NCI-H1105 (cell line): ENCODE measurements at regions not wholly inside any gene's neighbourhood (a gene's known extent, or its start where the extent isn't known, plus 50 kb on each side); places are given as distances from the start of the nearest gene placed in this dataset.
"Not testable (repeated sequence)": the region's sequence is repeated elsewhere in the genome, so short reads cannot be mapped to it uniquely, and the experiment has no call there.

Experiments used
- DNase-seq: peaks from one replicate; lab custom pipeline; 2025; lab: John Stamatoyannopoulos, UW

DNA sequence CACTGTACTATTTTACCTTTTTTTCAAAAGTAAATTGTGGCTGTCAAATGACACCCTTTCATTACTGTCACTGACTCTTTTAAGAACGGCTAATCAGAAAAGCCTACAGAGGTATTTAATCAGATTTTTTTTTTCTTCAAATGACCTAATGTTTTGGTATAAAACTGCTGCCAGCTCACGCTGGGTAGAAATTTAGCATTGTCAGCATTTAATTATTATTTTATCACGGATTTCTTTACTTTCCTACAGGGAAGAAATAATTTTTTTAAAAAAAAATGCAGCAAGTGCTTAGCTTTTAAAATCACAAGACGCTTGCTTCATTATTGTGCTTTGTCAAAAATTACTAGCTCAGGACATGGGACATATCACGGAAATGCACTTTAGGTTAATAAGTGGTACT lies 149.1 kb upstream of the FOXN3 start:
- no peak for DNase-seq

DNA sequence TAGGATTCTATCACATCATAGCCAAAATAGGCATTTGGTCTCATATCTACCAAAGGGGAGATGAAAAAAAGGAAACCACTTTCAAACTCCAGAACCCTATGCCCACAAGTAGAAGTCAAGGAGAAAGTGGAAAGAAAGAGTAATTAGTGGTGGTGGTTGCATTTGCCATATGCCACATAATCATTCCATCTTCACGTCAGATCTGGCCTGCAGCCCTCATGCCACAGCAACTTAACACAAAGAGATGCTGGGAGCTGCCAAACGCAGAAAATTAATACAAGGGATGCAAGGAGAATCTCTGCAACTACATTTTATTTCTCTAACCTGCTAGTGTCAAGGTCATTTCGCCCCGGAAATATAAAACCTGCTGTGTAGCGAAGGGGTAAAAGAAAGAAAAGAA lies 148.6 kb upstream of the FOXN3 start:
- no peak for DNase-seq

DNA sequence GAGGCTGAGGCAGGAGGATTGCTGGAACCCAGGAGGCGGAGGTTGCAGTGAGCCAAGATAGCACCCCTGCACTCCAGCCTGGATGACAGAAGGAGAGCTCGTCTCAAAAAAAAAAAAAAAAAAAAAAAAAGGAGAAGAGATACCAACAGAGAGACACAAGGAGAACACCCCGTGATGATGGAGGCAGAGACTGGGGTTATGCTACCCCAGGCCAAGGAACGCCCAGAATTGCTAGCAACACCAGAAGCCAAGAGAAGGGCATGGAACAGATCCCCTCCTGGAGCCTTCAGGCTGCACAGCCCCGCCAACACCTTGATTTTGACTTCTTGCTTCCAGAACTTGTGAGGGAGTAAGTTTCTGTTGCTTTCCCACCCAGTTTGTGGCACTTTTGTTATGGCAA lies 148.0 kb upstream of the FOXN3 start:
- no peak for DNase-seq

DNA sequence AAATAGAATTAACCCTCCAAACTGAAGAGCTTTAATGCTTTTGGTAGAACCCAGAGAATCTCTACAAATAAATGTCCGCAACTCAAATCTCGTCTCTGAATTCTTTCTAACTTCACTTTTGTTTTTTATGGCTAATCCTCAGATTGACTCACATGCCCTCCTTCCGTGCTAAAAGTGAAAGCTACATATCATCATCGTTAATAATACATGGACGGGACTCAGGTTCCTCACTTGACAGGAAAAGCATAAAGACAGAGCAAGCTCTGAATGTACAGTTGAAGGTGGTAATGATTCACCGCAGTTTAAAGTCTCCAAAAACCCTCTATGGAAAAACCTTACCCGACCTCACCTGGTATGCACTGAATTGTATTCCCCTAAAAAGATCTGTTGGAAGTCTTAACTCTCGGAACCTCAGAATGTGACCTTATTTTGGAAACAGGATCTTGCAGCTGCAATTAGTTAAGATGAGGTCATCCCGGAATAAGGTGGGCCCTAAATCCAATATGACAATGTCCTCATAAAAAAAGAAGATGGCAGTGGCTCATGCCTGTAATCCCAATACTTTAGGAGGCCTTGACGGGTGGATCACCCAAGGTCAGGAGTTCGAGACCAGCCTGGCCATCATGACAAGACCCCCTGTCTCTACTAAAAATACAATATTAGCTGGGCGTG lies 147.4 kb upstream of the FOXN3 start:
- DNase-seq: no peak

DNA sequence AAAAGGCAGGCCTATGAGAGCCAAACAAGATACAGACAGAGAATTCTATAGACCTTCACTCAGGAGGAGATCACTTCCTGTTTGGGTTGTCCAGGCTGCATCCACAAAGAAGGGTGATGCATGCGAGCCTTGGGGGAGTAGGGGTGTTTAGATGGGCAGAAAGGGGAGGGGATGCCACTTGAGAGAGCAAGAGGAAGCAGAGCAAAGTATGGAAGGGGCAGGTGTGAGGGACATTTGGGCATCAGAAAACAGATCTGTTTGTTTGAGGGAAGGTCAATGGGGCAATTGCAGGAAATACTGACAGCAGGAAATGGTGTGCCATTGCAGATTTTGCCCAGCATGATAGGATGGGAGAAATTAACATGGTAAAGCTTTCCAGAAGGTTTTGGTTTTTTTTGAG lies 146.4 kb upstream of the FOXN3 start:
- DNase-seq: no peak

DNA sequence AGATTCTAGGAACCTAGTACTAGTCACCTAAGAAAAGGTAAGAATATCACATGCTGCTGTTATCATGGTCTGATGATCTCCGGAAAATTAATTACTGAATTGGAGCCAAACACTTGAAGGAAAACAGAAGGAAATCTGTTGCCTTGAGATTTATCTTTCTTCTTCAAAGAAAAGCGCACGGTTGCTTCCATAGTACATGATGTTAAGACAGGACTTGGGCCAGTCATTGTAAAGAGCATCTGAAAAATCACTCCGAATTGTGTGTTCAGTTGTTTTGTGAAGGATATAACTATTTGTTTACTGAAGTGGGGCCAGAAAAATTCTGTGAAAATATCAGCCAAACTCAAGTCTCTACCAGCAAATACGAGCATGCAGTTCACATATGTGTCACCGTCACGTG lies 134.9 kb upstream of the FOXN3 start:
- no peak for DNase-seq

DNA sequence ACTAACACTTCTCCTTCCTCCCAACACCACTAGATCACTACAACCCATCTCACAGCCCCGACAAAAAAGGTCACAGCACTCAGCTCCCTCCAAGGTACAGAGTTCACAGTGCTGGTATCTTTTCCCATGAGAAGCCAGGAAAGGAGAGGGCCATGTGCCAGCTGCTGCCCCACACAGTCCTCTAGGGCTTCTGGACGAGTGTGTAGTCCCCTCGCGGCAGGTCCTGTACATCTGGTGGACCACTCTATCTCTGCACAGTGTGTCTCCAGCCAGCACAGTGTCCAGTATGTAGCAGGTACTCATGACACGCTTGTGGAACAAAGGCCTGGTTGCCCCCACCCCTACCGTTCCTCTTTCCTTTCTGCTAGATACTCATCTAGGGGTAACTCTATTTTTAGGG lies 134.4 kb upstream of the FOXN3 start:
- no peak for DNase-seq

DNA sequence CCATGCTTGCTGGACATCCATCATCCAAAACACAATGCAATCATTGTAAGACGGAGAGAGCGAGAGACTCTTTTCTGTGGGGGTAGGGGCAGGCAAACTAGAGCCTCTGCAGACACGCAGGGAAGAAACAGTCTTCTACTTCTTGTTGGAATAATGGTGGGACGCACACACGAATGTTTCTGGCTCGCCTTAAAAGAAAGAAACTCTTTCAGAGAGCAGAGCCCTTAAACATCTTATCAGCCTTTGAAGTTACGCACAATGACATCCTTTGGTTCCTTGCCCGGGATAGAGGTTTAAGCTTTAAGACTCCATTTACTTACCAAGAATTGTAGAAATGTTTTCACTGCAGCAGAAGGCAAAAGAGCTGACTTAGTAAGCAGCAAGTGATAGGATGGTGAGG lies 133.8 kb upstream of the FOXN3 start:
- DNase-seq: no peak

DNA sequence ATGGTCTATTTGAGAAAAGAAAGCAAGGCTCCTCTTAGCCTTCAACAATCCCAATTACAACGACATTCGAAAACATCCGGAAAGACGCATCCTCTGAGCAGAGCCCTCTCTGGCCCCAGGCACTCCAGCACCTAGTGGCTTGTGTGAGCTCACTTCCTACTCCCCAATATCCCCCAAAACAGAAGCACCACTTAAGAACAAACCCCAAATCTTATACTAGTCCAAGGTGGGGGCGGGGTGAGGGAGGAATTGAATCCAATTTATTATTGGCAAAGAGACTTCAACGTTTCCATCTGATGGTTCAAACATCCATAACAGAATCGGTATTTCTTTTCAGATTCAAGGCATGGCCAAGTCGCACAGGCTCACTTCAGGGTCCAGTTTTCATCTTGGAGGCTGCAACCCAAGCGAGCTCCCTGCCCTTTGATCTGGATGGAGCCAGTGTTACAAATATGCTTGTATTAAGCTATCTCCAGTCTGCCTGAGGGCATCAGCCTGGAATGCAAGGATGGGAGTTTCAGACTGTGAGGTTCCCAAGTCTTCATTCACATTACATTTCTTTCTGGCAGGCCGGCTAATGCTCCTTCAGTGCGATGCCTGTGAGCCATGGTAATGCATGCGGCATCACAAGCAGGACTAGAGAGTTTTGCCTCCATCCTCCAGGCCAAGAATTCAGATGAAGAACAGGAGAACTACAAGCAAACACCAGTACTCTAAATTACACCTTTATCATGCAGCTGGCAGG lies 132.5 kb upstream of the FOXN3 start:
- DNase-seq: no peak

DNA sequence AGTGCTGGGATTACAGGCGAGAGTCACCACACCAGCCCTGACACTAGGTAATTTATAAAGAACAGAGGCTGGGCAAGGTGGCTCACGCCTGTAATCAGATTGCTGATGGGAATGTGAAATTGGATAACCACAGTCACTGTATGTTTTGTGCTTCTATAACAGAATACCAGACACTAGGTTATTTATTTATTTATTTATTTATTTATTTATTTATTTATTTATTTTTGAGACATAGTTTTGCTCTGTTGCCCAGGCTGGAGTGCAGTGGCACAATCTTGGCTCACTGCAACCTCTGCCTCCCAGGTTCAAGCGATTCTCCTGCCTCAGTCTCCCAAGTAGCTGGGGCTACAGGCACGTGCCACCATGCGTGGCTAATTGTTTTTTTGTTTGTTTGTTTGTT lies 130.0 kb upstream of the FOXN3 start:
- not testable (repeated sequence) for DNase-seq

DNA sequence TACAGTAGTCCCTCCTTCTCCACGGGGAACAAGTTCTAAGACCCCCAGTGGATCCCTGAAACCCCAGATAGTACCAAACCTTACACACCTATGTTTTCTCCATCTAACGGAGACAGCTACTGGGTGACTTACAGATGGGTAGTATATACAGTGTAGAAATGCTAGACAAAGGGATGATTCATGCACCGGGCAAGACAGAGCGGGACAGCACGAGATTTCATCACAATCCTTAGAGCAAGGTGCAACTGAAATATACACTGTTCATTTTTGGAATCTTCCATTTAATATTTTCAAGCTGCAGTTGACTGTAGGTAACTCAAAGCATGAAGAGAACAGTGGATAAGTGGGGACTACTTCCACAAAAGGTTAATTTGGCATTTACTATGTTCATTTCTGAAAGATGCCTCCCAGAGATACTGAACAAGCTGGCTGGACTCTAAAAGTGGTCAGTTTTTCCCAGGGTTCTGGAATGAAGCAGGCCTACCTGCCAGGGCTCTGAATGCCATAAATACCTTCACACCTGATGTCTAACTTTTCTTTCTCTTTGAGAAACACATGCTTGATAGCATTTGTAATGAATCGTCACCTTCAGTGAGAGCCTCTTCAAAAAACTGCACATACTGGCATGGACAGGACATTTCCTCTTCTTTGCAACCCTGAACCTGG lies 127.7 kb upstream of the FOXN3 start:
- DNase-seq: no peak

DNA sequence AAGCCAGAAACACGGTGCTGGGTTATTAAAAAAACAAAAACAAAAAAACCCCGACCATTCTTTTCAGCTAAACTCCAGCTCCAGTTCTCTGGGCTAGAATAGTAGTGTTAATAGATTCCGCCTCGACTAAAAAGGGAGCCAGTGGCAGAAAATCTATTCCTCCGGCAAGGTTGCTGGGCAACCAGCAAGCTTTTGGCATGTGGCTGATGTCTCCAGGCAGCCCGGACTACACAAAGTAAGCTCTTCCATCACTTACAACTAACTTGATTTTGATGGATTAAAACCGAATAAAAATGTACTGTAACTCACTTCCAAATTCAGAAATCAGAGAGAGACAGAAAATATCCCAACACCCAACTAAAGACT lies 126.4 kb upstream of the FOXN3 start:
- no peak for DNase-seq

DNA sequence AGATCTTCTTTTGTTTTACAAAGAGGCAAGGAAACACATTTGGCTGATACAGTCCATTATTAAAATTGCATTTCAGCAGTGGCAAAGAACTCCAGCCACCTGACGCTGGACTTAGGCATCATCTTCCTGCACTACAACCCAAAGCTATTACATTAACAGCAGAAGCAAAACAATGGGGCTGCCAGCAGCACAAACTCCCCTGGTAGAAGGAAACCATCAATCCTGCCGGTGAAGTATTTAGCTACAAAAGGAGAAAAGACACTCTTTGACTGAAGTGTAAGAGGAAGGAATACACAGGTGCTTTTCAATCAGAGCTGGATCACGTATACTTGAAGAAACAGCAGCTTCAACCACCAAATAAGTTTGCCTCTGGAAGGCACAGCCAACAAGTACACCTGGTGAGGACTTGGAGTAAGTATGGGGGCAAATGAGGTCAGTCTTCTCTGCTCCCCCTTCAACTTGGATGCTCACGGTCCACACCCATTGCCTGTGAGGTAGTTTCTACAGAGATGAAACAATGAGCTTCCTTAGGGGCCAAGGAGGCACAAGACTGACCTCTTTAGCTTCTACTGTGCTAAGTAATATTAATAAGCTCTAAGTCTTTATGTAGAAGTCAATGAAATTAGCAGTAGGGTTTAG lies 125.9 kb upstream of the FOXN3 start:
- DNase-seq: no peak

DNA sequence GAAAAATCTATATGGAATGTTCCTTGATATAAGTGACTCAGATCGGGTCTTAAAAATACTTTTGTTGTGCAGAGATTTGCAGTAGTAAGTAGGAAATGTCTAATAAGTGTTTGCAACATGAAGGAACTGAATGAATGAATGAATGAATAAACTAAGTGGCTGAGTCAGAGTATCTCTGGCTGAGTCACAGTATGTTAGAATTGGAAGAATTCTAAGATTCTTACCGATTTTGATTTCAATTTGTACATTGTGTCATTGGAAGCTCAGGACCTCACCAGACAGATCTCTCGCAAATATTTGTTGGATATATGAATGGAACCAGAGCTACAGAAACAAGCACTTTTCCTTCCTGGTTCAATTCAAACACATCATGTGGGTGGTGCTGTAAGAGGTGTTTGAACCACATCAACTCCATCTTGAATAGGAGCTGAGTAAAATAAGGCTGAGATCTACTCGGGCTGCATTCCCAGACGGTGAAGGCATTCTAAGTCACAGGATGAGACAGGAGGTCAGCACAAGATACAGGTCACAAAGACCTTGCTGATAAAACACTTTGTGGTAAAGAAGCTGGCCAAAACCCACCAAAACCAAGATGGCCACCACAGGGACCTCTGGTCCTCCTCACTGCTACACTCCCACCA lies 123.9 kb upstream of the FOXN3 start:
- DNase-seq: no peak

DNA sequence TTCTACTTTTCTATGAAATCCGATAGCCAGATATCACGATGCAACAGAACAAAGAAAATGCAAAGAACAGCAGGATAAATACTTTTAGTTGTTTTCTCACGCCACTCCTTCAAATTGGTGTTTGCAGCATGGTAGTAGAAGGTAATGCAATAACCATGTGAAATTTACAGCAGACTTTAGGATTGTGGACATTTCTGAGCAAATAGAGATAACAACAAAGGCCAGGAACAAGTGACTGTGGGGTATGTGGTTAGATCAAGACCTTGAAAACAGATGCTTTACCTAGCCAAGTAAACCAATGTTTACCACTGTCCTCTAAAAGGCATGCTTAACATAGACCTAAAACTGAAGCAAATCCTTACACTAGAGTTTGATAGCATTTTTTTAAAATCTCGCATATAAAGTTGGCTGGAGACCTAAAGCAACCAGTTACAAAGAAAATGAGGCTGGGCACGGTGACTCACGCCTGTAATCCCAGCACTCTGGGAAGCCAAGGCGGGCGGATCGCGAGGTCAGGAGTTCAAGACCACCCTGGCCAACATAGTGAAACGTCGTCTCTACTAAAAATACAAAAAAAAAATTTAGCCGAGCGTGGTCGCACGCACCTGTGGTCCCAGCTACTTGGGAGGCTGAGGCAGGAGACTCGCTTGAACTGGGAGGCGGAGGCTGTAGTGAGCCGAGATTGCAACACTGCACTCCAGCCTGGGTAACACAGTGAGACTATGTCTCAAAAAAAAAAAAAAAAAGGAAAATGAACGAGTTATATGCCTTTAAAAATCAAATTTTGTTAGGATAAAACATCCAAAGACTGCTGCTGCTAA lies 123.2 kb upstream of the FOXN3 start:
- no peak for DNase-seq

DNA sequence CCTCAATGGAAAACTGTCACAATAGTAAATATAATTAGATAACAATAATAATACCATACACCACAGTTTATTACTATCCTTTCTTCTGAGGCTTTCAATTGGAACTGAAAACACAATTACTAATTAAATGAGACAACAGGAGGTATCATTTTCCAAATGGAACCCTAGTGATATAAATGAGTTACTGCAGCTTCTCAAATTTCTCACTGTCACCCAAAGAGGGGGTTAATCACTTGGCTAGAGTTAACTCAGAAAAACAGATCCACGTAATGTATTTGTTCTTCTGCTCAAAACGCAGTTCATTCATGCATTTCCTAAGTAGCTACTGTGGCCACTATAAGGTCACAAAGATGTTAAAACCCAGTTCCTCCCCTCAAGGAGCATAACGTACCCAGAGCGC lies 120.9 kb upstream of the FOXN3 start:
- DNase-seq: no peak

DNA sequence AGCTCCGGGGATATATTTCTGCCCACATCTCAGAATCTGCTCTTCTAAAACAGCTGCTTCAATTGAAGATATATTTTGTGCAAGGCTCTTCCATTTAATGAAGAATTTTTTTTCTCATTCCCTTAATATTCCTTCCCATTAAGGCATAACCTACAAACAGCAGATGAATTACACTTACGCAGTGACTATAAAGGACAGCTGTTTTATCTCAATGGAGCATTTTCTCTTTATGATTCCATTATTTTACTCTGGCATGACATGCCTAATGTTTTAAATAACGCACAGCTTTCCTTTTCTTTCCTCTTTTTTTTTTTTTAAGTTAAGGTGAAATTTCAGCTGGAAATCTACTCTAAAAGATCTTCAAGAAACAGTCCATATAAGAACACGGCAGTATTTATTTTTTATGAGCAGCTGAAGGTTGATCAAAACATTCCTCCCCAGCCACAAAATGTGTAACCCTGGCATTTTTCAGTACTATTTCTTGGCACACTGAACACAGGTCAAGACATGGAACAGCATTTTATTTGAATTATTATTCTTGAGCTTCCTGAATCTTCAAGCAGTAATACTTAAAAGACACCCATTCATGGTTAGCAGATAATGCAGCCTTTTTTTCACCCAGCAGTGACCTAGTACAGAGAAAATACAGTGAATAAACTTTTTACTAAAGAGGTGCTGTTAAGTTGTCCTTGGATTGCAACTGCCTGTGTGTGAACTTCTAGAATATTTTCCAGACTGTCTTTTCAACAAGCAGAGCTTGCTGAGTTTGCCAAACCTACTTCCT lies 118.1 kb upstream of the FOXN3 start:
- DNase-seq: no peak

DNA sequence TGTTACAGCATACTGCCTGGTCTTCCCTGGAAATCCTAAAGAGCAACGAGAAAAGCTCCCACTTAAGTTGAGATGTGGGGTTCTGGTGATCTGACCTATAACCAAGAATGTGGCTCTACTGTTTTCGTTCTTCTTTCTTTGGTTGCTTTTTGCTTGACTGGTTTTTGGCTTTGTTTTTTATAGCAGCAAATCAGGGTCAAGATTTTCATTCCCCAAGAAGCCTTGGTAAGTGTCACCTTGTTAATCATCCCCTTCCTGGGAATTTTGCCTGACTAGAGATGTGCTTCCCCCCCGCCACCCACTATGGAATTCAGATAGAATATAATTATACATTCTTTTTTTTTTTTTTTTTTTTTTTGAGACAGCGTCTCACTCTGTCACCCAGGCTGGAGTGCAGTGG lies 116.7 kb upstream of the FOXN3 start:
- DNase-seq: no peak

DNA sequence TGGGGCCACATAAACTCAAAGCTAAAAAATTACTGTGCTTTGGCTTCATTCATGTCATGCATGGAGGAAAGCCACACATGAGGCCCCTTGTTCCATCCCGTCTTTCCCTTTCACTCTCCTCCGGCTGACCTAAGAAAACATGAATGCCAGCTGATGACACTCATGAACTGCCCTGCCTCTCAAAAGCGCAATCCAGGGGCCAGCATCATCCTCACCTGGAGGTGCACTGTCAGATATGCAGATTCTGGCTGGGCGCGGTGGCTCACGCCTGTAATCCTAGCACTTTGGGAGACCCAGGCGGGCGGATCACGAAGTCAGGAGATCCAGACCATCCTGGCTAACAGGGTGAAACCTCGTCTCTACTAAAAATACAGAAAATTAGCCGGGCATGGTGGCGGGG lies 116.1 kb upstream of the FOXN3 start:
- no peak for DNase-seq

DNA sequence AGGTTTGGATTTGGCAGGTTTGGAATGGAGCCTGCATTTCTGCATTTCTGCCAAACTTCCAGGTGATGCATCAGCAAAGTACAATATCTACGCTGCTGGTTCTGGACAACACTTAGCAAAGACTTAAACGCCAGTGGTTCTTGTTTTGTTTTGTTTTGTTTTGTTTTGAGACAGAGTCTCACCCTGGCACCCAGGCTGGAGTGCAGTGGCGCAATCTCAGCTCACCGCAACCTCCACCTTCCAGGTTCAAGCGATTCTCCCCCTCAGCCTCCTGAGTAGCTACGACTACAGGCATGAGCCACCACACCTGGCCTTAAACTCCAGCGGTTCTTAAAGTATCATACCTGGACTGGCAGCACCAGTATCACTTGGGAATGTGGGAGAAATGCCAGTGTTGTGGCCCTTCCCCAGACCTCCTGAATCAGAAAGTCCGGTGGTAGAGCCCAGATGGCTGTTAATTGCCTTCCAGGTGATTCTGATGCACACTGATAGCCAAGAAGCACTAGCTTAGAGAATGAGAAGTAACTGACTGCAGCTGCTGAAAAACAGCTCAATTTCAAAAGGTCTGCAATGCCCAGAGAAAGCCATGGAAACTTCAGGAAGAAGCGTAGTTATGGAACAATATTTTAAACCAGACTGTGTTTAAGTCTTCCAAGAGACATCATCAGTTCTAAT lies 114.8 kb upstream of the FOXN3 start:
- DNase-seq: no peak
